Brain microvascular endothelial cell (primary cell): ENCODE measurements at regions not wholly inside any gene's neighbourhood (a gene's known extent, or its start where the extent isn't known, plus 50 kb on each side); places are given as distances from the start of the nearest gene placed in this dataset.
A peak's percentile ranks its signal among the peaks of the same experiment; 100 is the strongest.

Source experiments
- DNase-seq: peaks from one replicate; pipeline ENCODE4 v3.0.0-alpha.2; 2020
- H3K27ac ChIP-seq: fragments of 250-450 bp; sonication (Bioruptor Pico); 2 replicates; pipeline ENCODE4 v1.5.1; 2020; ENCODE audit warnings: mild to moderate bottlenecking, moderate library complexity
- H3K27me3 ChIP-seq: fragments of 250-450 bp; sonication (Bioruptor Pico); replicated peaks from 2 replicates; pipeline ENCODE4 v1.5.1; 2020; ENCODE audit warnings: mild to moderate bottlenecking
- H3K36me3 ChIP-seq: fragments of 250-450 bp; sonication (Bioruptor Pico); replicated peaks from 2 replicates; pipeline ENCODE4 v1.5.1; 2020; ENCODE audit warnings: mild to moderate bottlenecking
- H3K4me3 ChIP-seq: 2 replicates; pipeline ENCODE4 v1.5.1; 2011; ENCODE audit warnings: low read depth, mild to moderate bottlenecking, control low read depth, low read length, moderate library complexity
- in situ Hi-C: cut with HindIII; loops from 2 replicates; pipeline ENCODE4 v1.10.0; 2017; ENCODE audit warnings: low sequenced_read_pairs, low pct_ligation_motif_present
- TF ChIP-seq, protein P1 (sequence below): IDR thresholded peaks from 2 replicates; pipeline ENCODE4 v1.5.1; 2011; ENCODE audit warnings: low read depth, mild to moderate bottlenecking, moderate library complexity, low read length, control low read depth, inconsistent platforms; ENCODE audit errors: missing control alignments

DNA sequence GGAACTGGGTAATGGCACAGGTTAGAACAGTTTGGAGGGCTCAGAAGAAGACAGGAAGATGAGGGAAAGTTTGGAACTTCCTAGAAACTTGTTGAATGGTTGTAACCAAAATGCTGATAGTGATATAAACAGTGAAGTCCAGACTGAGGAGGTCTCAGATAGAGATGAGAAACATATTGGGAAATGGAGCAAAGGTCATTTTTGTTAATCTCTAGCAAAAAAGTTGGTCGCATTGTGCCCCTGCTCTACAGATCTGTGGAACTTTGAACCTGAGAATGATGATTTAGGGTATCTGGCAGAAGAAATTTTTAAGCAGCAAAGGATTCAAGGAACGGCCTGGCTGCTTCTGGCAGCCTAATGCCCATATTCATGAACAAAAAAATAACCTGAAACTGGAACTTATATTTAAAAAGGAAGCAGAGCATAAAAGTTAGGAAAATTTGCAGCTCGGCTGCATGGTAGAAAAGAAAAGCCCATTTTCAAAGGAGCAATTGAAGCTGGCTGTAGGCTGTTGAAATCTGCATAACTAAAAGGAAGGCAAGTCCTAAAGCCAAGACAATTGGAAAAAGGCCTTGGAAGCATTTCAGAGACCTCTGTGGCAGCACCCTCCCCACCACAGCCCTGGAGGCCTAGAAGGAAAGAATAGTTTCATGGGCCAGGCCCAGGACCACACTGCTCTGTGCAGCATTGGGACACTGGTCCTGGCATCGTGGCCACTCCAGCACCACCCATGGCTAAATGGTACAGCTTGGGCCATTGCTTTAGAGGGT lies 182.6 kb upstream of the CD96 start:
- DNase-seq = no peak
- no peak overlapping the region for H3K4me3 ChIP-seq

DNA sequence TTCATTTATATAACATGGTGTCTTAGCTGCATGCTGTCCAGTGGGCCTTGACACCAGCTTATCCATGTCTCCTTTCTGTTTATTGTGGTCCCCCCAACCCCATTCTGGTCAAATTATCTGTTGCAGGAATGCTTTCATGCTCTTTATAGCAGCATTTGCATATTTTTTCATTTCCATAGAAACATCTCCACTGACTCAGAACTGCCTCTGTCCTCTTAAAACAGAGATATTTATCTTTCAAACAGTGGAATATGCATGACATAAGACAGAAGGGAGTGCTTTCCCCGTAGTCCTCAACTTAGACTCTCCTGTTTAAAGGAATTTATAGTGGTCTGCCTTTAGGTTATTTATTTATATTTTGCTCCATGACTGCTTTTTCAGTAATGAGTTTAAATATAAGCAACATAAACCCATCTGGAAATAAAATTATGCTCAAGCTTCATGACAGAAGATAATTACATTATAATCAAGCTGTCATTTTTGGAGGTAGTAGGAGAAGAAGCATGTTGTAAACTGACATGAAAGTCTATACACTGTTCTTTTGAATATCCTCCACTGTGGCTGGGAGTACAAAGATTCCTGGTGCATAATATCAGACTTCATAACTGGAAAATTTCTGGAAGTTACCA lies 179.5 kb upstream of the CD96 start:
- Histone ChIP-seq H3K4me3 (no peak overlapping the region), H3K27me3 (no peaks in the 10 kb centered on the region), H3K36me3 (no peaks in the 10 kb centered on the region), H3K27ac (no peak overlapping the region)
- DNase-seq = peak; percentile 4
- in situ Hi-C loops = no loop called here
- TF ChIP-seq, protein P1, sequence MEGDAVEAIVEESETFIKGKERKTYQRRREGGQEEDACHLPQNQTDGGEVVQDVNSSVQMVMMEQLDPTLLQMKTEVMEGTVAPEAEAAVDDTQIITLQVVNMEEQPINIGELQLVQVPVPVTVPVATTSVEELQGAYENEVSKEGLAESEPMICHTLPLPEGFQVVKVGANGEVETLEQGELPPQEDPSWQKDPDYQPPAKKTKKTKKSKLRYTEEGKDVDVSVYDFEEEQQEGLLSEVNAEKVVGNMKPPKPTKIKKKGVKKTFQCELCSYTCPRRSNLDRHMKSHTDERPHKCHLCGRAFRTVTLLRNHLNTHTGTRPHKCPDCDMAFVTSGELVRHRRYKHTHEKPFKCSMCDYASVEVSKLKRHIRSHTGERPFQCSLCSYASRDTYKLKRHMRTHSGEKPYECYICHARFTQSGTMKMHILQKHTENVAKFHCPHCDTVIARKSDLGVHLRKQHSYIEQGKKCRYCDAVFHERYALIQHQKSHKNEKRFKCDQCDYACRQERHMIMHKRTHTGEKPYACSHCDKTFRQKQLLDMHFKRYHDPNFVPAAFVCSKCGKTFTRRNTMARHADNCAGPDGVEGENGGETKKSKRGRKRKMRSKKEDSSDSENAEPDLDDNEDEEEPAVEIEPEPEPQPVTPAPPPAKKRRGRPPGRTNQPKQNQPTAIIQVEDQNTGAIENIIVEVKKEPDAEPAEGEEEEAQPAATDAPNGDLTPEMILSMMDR = no peak

More for the DNA sequence above, 182.6 kb upstream of the CD96 start:
- no peak overlapping the region for H3K27ac ChIP-seq
- H3K36me3 ChIP-seq = no peaks in the 10 kb centered on the region
- in situ Hi-C loops = no loop called here
- no peaks in the 10 kb centered on the region for H3K27me3 ChIP-seq
- TF ChIP-seq, protein P1 = no peak

DNA sequence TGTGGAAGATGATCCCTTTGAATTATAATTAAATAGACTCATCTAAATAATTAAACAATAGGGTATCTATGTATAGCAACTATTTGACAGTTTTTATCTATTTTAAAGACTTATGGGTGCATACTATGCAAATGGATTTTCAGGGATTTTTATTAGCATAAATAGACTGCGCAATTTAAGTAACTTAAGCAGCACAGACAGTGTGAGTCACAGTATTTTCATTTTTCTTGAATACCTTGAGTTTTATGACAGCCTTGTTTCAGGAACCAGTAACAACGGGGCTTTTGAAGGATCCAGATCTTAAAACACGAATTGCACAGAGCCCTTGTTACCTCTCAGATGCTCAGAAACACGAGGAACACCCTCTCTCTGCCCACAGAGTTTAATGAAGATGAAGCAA lies 175.5 kb upstream of the CD96 start:
- DNase-seq = no peak
- no peak overlapping the region for H3K27ac ChIP-seq
- TF ChIP-seq, protein P1 = no peak
- no peaks in the 10 kb centered on the region for H3K36me3 ChIP-seq
- no peak overlapping the region for H3K4me3 ChIP-seq
- in situ Hi-C loops = no loop called here
- H3K27me3 ChIP-seq = no peaks in the 10 kb centered on the region

DNA sequence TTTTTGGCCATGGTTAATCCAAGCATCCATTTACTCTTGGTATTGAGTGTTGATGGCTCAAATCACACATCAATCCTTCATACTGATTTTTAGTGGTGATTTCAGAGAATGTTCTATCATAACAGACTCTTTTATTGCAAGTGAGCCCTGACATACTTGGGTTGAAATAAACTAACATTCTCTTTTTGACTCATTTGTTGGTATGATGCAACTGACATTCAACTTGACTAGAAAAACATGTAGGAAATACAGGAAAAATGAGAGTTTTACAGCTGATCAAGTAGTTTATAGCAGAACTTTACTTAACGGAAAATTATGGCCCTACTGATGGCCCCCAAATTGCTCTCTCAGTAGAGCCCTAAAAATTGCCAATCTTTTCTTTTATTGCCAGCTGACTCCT lies 173.9 kb upstream of the CD96 start:
- no peak for DNase-seq
- TF ChIP-seq, protein P1 = no peak

DNA sequence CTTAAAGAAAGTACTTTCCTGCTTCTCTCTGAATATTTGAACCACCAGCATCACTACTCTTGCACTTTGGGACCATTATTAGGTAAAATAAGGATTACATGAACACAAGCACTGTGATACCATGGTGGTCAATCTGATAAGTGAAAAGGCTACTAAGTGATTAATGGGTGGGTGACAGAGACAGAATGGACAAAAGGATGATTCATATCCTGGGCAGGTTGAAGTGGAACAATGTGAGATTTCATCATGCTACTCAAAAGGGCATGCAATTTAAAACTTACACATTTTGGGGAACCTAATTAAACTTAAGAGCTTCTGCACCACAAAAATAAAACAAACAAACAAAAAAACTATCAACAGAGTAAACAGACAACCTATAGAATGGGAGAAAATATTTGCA lies 172.0 kb upstream of the CD96 start:
- no peak for DNase-seq
- Histone ChIP-seq H3K4me3 (no peak overlapping the region), H3K27me3 (no peaks in the 10 kb centered on the region), H3K27ac (no peak overlapping the region), H3K36me3 (no peaks in the 10 kb centered on the region)
- TF ChIP-seq, protein P1 = no peak
- in situ Hi-C loops = no loop called here

More for the DNA sequence above, 173.9 kb upstream of the CD96 start:
- in situ Hi-C loops = no loop called here
- Histone ChIP-seq H3K4me3 (no peak overlapping the region), H3K27me3 (no peaks in the 10 kb centered on the region), H3K27ac (no peak overlapping the region), H3K36me3 (no peaks in the 10 kb centered on the region)
